ENCODE measurements at regions not wholly inside any gene's neighbourhood (a gene's known extent, or its start where the extent isn't known, plus 50 kb on each side); places are given as distances from the start of the nearest gene placed in this dataset.
"Not testable (repeated sequence)": the region's sequence is repeated elsewhere in the genome, so short reads cannot be mapped to it uniquely, and the experiment has no call there.

DNA sequence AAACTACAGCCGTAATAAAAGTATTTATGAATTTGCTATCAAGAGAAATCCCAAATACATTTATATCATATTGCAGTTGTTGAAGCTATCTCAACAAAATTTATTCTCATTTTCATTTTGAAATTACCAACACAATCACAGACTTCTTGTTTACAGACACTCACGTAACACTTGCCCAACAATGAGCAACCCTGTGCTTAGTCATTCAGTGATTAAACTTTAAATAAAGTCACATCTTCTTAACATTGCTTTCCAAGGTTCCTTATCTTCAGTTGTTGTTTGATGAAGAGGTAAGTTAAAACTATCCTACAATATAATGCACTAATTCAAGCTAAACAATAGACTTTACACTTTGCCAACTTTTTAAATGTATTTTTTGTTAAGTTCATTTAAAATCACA is 601.8 kb downstream of the SLC16A7 start:
- no peaks in the 10 kb centered on the region for H3K36me3 Mint-ChIP-seq
- H3K4me1 Mint-ChIP-seq (ENCODE audit: low read depth): no peaks in the 10 kb centered on the region
- H3K4me3 Mint-ChIP-seq: no peak overlapping the region
- H3K27me3 Mint-ChIP-seq: no peaks in the 10 kb centered on the region
- no peak overlapping the region for H3K27ac Mint-ChIP-seq
- no peaks in the 10 kb centered on the region for H3K9me3 Mint-ChIP-seq (ENCODE audit: low read depth)

DNA sequence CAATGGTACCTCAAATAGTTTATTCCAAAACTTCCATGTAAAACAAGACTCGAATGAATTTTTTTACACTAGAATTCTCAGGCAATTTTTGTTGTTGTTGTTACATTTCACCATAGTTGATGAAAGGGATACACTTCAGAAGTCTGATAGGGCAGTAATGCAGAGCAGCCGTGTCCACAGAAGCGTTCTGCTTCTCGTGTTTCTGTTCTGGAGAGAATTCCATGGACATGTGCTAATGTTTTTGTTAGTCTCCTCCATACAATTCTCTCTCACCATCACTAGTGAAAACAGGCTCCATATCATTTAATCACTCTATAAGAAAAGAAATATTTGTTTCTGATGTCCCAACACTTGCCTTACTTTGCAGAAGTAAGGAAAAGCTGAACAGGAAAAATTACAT is 606.1 kb downstream of the SLC16A7 start:
- Mint-ChIP-seq H3K4me3 (no peak overlapping the region), H3K36me3 (no peaks in the 10 kb centered on the region), H3K27ac (no peak overlapping the region), H3K27me3 (no peaks in the 10 kb centered on the region), H3K4me1 (ENCODE audit: low read depth) (no peaks in the 10 kb centered on the region), H3K9me3 (ENCODE audit: low read depth) (no peaks in the 10 kb centered on the region)

DNA sequence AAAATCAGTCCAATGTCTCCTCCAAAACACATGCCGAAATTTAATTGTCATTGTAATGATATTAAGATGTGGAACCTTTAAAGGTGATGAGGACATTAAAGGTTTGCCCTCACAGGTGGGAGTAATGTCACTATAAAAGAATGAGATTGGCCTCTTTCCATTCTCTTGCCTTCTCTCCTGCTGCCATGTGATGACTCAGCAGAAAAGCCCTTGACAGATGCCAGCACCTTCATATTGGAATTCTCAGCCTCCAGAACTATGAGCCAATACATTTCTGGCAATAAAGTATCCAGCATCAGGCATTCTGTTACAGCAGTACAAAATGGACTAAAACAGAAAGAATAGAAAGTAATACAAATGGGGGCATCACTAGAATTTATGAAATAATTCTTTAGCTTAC is 609.7 kb downstream of the SLC16A7 start:
- H3K27me3 Mint-ChIP-seq: no peaks in the 10 kb centered on the region
- H3K4me3 Mint-ChIP-seq: no peak overlapping the region
- no peak overlapping the region for H3K27ac Mint-ChIP-seq
- no peaks in the 10 kb centered on the region for H3K36me3 Mint-ChIP-seq
- peaks cover 1% of the 10 kb centered on the region for H3K9me3 Mint-ChIP-seq (ENCODE audit: low read depth)
- no peaks in the 10 kb centered on the region for H3K4me1 Mint-ChIP-seq (ENCODE audit: low read depth)

DNA sequence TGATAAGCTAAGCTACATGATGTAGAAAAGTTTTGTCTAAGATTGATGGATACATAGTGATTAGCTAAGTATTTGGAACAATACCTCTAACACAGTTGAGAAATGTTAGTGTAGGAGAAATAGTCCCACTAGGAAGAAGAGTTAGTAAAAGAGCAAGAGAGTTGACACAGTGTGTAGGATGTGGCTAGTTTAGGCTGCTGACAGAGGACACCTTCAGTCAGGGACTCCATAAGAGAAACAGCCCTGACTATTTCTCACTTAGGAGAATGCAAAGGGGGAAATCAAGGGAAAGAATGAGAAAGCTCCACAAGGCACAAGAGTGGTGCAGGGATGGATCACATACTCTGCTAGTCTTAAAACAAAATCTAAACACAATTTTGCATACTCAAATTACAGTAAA is 613.7 kb downstream of the SLC16A7 start:
- H3K36me3 Mint-ChIP-seq: no peaks in the 10 kb centered on the region
- no peaks in the 10 kb centered on the region for H3K4me1 Mint-ChIP-seq (ENCODE audit: low read depth)
- H3K27me3 Mint-ChIP-seq: no peaks in the 10 kb centered on the region
- peaks cover 12% of the 10 kb centered on the region for H3K9me3 Mint-ChIP-seq (ENCODE audit: low read depth)
- no peak overlapping the region for H3K27ac Mint-ChIP-seq
- H3K4me3 Mint-ChIP-seq: no peak overlapping the region

DNA sequence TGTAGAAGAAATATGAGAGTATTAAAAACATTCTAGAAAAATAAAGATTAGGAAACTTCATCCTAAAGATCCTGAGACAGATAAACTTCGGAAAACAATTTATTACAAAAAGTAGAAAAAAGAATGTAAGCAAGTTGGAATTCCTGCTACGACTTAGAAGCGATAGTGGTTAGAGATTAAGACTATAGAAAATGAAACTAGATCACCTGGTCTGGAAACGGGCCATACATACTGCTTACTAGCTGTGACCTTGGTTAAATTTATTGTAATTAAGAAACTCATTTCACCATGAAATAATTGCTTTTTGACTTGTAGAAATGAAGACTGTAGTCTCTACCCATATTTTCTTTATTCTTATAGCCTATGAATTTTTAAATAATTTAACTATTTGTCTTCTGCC is 614.1 kb downstream of the SLC16A7 start:
- H3K9me3 Mint-ChIP-seq (ENCODE audit: low read depth): peaks cover 15% of the 10 kb centered on the region
- no peaks in the 10 kb centered on the region for H3K36me3 Mint-ChIP-seq
- H3K27me3 Mint-ChIP-seq: no peaks in the 10 kb centered on the region
- no peak overlapping the region for H3K4me3 Mint-ChIP-seq
- no peak overlapping the region for H3K27ac Mint-ChIP-seq
- H3K4me1 Mint-ChIP-seq (ENCODE audit: low read depth): no peaks in the 10 kb centered on the region

DNA sequence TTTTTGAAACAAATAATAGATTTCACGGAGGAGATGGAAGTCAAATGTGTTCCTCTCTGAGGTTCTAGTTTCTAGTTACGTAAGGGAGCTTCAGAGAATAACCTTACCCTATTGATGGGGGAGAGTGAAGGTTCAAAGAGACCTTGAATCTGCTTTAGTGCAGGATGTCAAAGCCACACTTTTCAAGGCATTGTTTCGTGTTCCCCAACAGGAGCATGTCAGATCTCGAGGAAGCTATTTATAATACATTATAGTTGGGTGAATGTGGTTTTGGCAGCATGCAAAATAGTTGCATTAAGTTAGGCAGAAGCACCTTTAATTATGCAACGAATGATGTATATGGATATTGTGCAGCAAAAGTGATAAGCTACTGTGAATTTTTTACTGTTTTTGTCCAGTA is 614.9 kb downstream of the SLC16A7 start:
- Mint-ChIP-seq H3K9me3 (ENCODE audit: low read depth) (peaks cover 19% of the 10 kb centered on the region), H3K4me1 (ENCODE audit: low read depth) (no peaks in the 10 kb centered on the region), H3K4me3 (no peak overlapping the region), H3K27ac (no peak overlapping the region), H3K27me3 (no peaks in the 10 kb centered on the region), H3K36me3 (no peaks in the 10 kb centered on the region)

DNA sequence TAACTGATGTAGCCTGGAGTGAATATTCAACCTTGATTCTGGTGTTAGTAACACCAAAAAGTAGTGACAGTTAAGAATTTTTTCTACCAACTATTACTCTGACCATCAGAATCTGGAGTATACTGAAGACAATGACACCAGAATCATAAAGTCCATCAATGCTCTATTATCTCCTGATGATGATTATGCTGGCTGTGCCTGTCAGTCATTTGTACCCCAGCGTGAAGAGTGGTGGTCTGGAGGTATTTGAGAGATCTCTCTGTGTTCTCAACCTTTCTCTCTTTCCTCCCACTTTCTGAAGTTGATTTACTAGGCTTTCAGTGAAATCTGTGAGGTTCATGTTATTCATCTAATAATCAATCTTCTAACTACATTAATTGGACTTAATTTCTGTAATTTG is 615.4 kb downstream of the SLC16A7 start:
- Mint-ChIP-seq H3K9me3 (ENCODE audit: low read depth) (peaks cover 22% of the 10 kb centered on the region), H3K27ac (no peak overlapping the region), H3K4me3 (no peak overlapping the region), H3K36me3 (no peaks in the 10 kb centered on the region), H3K4me1 (ENCODE audit: low read depth) (no peaks in the 10 kb centered on the region), H3K27me3 (no peaks in the 10 kb centered on the region)

DNA sequence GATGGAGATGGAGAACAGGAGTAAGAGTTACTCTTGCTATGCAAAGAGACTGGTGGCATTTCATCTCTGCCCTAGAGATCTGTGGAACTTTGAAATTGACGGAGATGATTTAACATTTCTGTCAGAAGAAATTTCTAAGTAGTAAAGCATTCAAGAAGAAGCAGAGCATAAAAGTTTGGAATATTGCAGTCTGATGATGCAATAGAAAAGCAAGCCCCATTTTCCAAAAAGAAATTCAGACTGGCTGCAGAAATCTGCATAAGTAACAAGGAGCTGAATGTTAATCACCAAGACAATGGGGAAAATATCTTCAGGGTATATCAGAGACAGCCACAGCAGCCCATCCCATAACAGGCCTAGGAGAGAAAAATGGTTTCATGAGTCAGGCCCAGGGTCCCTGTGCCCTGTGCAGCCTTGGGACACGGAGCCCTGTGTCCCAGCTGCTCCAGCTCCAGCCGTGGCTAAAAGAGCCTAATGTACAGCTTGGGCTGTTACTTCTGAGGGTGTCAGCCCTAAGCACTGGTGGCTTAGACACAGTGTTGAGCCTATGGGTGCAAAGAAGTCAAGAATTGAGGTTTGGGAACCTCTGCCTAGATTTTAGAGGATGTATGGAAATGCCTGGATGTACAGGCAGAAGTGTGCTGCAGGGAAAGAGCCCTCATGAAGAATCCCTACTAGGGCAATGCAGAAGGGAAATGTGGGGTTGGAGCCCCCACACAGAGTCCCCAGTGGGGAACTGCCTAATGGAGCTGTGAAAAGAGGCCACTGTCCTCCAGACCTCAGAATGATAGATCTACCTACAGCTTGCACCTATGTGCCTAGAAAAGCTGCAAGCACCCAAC is 616.6 kb downstream of the SLC16A7 start:
- H3K27me3 Mint-ChIP-seq: no peaks in the 10 kb centered on the region
- H3K4me1 Mint-ChIP-seq (ENCODE audit: low read depth): no peaks in the 10 kb centered on the region
- H3K36me3 Mint-ChIP-seq: no peaks in the 10 kb centered on the region
- H3K9me3 Mint-ChIP-seq (ENCODE audit: low read depth): peaks cover 22% of the 10 kb centered on the region
- no peak overlapping the region for H3K27ac Mint-ChIP-seq
- H3K4me3 Mint-ChIP-seq: no peak overlapping the region

DNA sequence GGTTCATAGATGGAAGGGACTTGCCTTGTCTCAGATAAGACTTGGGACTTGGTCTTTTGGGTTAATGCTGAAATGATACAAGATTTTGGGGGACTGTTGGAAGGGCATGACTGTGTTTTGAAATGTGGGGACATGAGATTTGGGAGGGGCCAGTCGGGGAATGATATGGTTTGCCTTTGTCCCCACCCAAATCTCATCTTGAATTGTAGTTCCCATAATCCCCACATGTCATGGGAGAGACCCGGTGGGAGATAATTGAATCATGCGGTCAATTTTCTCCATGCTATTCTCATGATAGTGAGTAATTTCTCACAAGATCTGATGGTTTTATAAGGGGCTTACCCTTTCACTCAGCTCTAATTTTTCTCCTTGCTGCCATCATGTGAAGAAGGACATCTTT is 617.4 kb downstream of the SLC16A7 start:
- not testable (repeated sequence) for H3K4me3 Mint-ChIP-seq; H3K36me3 Mint-ChIP-seq; H3K27ac Mint-ChIP-seq; H3K27me3 Mint-ChIP-seq; H3K4me1 Mint-ChIP-seq (ENCODE audit: low read depth)
- H3K9me3 Mint-ChIP-seq (ENCODE audit: low read depth): peaks cover 22% of the 10 kb centered on the region

DNA sequence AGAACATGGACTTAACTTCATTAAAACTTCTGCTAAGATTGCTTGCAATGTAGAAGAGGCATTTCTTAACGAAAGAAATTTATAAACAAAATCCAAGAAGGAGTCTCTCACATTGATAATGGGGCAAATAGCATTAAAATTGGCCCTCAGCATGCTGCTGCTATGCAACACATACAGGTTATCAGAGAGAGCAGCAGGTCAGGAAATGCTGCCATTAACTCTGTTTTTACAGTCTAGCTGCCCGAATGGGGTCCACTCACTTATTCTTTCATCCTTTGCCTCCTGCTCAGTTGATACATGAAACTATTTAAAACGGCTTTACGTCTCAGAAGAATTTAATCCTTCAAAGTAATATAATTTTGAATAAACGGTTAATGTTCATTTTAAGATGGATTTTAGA is 620.4 kb downstream of the SLC16A7 start:
- Mint-ChIP-seq H3K9me3 (ENCODE audit: low read depth) (peaks cover 17% of the 10 kb centered on the region), H3K27ac (no peak overlapping the region), H3K4me1 (ENCODE audit: low read depth) (no peaks in the 10 kb centered on the region), H3K27me3 (no peaks in the 10 kb centered on the region), H3K4me3 (no peak overlapping the region), H3K36me3 (no peaks in the 10 kb centered on the region)

DNA sequence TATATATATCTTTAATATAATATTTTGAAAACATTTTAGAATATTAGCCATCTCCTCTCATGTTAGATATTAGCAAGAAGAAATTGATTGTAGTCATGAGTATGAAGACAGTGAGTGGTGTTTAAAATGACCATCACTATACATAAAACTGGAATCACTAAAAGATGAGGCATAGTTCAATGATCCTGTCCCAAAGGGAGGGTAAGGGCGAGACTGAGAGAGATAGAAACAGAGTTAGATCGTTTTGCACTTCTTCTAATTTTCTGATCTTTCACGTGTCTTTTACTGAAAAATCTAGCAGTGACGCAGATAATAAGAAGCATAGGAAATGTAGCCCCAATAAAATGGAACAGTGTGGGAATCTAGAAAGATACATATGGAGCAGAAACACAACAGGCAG is 627.4 kb downstream of the SLC16A7 start:
- H3K4me3 Mint-ChIP-seq: no peak overlapping the region
- H3K27me3 Mint-ChIP-seq: no peaks in the 10 kb centered on the region
- H3K9me3 Mint-ChIP-seq (ENCODE audit: low read depth): peaks cover 10% of the 10 kb centered on the region
- H3K4me1 Mint-ChIP-seq (ENCODE audit: low read depth): no peaks in the 10 kb centered on the region
- no peak overlapping the region for H3K27ac Mint-ChIP-seq
- no peaks in the 10 kb centered on the region for H3K36me3 Mint-ChIP-seq

DNA sequence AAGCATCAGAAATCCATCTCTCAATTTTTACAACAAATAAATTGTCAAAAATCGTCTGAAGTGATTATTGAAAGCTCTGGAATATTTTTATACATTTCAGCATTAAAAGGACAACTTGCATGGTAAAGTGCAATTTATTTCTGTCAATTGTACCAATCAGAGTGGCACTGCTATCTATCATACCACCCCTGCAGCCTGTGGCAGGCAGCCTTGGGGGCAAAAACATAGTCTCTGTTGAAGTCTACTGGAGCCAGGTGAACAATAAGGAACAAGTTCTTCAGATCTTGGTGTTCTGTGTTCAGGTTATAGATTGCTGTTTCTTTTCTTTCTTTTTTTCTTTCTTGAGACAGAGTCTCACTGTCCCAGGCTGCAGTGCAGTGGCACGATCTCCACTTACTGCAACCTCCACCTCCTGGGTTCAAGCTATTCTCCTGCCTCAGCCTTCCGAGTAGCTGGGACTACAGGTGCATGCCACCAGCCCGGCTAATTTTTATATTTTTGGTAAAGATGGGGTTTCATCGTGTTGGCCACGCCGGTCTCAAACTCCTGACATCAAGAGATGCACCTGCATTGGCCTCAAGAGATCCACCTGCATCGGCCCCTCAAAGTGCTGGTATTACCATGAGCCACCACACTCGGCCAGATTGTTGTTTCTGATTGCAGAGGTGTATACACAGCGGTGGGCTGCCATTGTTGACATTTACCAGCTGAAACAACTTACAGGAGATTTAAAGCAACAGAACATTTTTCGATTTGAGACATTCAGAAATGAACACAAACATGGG is 629.6 kb downstream of the SLC16A7 start:
- Mint-ChIP-seq H3K4me1 (ENCODE audit: low read depth) (no peaks in the 10 kb centered on the region), H3K4me3 (no peak overlapping the region), H3K27me3 (no peaks in the 10 kb centered on the region), H3K27ac (no peak overlapping the region), H3K36me3 (no peaks in the 10 kb centered on the region), H3K9me3 (ENCODE audit: low read depth) (peaks cover 10% of the 10 kb centered on the region)

DNA sequence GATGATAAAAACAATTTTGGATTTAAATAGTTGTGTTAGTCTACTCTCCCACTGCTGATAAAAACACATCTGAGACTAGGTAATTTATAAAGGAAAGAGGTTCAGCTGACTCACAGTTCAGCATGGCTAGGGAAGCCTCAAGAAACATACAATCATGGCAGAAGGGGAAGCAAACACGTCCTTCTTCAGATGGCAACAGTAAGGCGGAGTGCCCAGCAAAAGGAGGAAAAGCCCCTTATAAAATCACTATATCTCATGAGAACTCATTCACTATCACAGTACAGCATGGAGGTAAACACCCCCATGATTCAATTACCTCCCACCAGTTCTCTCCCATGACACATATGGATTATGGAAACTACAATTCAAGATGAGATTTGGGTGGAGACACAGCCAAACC is 632.1 kb downstream of the SLC16A7 start:
- Mint-ChIP-seq H3K4me1 (ENCODE audit: low read depth) (no peaks in the 10 kb centered on the region), H3K4me3 (no peak overlapping the region), H3K27ac (no peak overlapping the region), H3K36me3 (no peaks in the 10 kb centered on the region), H3K27me3 (no peaks in the 10 kb centered on the region), H3K9me3 (ENCODE audit: low read depth) (peaks cover 10% of the 10 kb centered on the region)

DNA sequence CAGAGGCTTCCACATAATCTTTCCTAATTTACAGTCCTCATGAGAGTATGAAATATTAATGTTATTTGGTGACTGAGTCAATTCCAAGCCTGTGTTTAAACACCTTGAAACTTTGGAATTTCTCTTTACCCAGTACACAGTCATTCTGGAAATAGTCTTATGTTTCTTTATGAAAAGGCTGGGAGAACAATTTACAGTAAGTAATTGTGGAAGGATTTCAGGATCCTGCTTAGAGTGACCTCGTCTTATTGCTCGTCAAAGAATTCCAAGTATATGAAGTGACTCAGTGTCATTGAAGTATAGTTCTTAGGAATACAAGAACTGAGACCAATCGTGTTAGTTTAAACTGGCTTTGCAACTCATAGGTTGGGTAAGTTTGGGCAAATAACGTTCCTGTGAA is 634.2 kb downstream of the SLC16A7 start:
- H3K4me1 Mint-ChIP-seq (ENCODE audit: low read depth): no peaks in the 10 kb centered on the region
- H3K36me3 Mint-ChIP-seq: no peaks in the 10 kb centered on the region
- H3K27me3 Mint-ChIP-seq: no peaks in the 10 kb centered on the region
- no peak overlapping the region for H3K27ac Mint-ChIP-seq
- H3K4me3 Mint-ChIP-seq: no peak overlapping the region
- peaks cover 5% of the 10 kb centered on the region for H3K9me3 Mint-ChIP-seq (ENCODE audit: low read depth)

DNA sequence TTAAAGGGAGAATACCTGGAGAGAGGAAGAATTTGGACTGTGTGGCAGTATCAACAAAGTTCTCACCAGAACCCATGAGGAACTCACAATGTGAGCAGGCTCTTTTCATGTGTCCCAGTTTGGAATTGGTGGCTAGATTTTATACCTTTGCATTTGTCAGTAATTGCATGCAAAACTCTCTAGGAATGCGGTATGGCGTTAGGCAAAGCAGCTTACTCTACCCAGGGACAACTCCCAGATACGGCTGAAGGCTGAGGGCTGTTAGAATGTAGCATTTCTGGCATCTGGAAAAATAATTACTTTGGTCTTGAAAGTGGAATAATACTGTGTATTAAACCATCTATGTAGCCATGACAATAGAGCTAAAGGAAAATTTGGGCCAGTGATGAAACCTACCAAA is 635.5 kb downstream of the SLC16A7 start:
- Mint-ChIP-seq H3K27me3 (no peaks in the 10 kb centered on the region), H3K4me1 (ENCODE audit: low read depth) (no peaks in the 10 kb centered on the region), H3K4me3 (no peak overlapping the region), H3K27ac (no peak overlapping the region), H3K9me3 (ENCODE audit: low read depth) (peaks cover 8% of the 10 kb centered on the region), H3K36me3 (no peaks in the 10 kb centered on the region)

All from activated naive CD8-positive, alpha-beta T cell (primary cell).